ENCODE measurements at regions not wholly inside any gene's neighbourhood (a gene's known extent, or its start where the extent isn't known, plus 50 kb on each side); places are given as distances from the start of the nearest gene placed in this dataset.

GRCh38 chr1:208534599-208534897 lies 290.4 kb upstream of the PLXNA2 start:
- no peak for DNase-seq (ENCODE audit: low read depth)
- TF ChIP-seq, protein P1, sequence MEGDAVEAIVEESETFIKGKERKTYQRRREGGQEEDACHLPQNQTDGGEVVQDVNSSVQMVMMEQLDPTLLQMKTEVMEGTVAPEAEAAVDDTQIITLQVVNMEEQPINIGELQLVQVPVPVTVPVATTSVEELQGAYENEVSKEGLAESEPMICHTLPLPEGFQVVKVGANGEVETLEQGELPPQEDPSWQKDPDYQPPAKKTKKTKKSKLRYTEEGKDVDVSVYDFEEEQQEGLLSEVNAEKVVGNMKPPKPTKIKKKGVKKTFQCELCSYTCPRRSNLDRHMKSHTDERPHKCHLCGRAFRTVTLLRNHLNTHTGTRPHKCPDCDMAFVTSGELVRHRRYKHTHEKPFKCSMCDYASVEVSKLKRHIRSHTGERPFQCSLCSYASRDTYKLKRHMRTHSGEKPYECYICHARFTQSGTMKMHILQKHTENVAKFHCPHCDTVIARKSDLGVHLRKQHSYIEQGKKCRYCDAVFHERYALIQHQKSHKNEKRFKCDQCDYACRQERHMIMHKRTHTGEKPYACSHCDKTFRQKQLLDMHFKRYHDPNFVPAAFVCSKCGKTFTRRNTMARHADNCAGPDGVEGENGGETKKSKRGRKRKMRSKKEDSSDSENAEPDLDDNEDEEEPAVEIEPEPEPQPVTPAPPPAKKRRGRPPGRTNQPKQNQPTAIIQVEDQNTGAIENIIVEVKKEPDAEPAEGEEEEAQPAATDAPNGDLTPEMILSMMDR (IDR thresholded peaks at IDR 0.05; ENCODE audit: insufficient read depth, low read depth, low read length, missing control alignments) = no peak
- no peak overlapping the region for H3K4me3 ChIP-seq (ENCODE audit: low read length)

GRCh38 chr1:208534979-208535378 lies 290.8 kb upstream of the PLXNA2 start:
- TF ChIP-seq, protein P1 (IDR thresholded peaks at IDR 0.05; ENCODE audit: insufficient read depth, low read depth, low read length, missing control alignments) = no peak
- no peak for DNase-seq (ENCODE audit: low read depth)
- H3K4me3 ChIP-seq (ENCODE audit: low read length) = no peak overlapping the region

DNA sequence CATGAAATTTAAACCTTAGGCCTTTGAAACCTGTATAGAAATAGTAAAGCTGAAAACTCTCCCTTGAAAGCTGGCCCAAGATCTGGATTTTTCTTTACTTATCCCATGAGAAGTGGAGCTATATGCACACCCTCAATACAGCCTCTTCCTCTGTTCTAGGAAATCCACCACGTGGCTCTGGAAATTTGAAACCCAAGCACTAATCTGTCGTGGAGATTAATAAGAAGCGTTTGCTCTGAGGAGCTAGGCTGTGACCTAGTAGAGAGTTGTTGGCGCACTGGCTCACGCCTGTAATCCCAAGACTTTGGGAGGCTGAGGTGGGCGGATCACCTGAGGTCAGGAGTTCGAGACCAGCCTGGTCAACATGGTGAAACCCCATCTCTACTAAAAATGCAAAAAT lies 291.3 kb upstream of the PLXNA2 start:
- DNase-seq (ENCODE audit: low read depth) = no peak
- TF ChIP-seq, protein P1 (IDR thresholded peaks at IDR 0.05; ENCODE audit: insufficient read depth, low read depth, low read length, missing control alignments) = no peak
- no peak overlapping the region for H3K4me3 ChIP-seq (ENCODE audit: low read length)

GRCh38 chr1:208536212-208536611 lies 292.0 kb upstream of the PLXNA2 start:
- no peak for DNase-seq (ENCODE audit: low read depth)
- TF ChIP-seq, protein P1 (IDR thresholded peaks at IDR 0.05; ENCODE audit: insufficient read depth, low read depth, low read length, missing control alignments) = no peak
- H3K4me3 ChIP-seq (ENCODE audit: low read length) = no peak overlapping the region

DNA sequence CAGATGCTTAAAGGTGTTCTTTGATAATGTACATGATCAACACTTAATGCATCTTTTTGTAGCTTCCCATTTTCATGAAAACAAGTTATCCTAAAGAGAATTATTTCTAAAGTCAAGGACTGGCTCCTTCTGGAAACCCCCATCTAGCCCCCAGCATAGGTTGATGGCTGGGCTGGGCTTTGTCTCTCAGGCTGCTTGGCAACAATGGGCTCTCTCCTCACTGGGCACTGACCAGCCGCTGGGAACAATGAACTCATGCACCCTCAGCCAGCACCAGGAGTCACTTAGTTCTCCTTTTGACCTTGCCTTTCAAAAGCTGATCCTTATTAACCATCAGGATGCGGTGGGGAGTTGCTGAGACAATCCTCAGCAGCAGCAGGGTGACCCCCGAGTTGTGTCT lies 293.0 kb upstream of the PLXNA2 start:
- no peak overlapping the region for H3K4me3 ChIP-seq (ENCODE audit: low read length)
- no peak for DNase-seq (ENCODE audit: low read depth)

GRCh38 chr1:208538078-208538477 lies 293.9 kb upstream of the PLXNA2 start:
- H3K4me3 ChIP-seq (ENCODE audit: low read length) = no peak overlapping the region
- TF ChIP-seq, protein P1 (IDR thresholded peaks at IDR 0.05; ENCODE audit: insufficient read depth, low read depth, low read length, missing control alignments) = no peak
- no peak for DNase-seq (ENCODE audit: low read depth)

More for the DNA sequence above, 293.0 kb upstream of the PLXNA2 start:
- TF ChIP-seq, protein P1 (IDR thresholded peaks at IDR 0.05; ENCODE audit: insufficient read depth, low read depth, low read length, missing control alignments) = no peak

GRCh38 chr1:208538587-208538986 lies 294.4 kb upstream of the PLXNA2 start:
- DNase-seq (ENCODE audit: low read depth) = no peak
- TF ChIP-seq, protein P1 (IDR thresholded peaks at IDR 0.05; ENCODE audit: insufficient read depth, low read depth, low read length, missing control alignments) = no peak
- H3K4me3 ChIP-seq (ENCODE audit: low read length) = no peak overlapping the region
